ENCODE measurements at regions not wholly inside any gene's neighbourhood (a gene's known extent, or its start where the extent isn't known, plus 50 kb on each side); places are given as distances from the start of the nearest gene placed in this dataset.

DNA sequence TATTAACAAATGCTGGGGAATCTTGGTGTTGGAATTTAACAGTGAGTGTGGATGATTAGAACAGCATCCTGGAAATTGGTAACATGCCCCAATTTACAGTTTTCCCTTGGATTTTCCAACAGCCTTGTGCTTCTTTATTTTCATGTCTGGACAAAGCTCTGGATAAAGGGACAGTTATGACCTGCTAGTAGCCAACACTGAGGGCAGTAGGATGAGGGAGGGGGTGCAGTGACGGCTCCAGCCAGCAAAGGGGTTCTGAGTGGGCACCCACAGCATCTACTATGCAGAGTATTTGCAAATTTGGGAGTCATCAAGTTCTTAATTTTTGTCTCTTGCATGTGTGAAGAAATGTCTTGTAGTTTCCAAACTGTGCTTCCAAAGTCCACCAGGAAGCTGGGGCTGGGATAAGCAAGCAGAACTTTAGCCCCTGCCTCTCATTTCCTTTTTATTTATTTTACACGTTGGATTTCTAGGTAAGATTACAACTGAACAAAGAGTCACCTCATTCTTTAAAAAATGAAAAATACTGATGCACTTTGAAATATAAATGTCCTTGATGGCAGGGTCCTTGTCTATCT, 63.0 kb upstream of the SELENOP start (continued):
- TF ChIP-seq, protein P1, sequence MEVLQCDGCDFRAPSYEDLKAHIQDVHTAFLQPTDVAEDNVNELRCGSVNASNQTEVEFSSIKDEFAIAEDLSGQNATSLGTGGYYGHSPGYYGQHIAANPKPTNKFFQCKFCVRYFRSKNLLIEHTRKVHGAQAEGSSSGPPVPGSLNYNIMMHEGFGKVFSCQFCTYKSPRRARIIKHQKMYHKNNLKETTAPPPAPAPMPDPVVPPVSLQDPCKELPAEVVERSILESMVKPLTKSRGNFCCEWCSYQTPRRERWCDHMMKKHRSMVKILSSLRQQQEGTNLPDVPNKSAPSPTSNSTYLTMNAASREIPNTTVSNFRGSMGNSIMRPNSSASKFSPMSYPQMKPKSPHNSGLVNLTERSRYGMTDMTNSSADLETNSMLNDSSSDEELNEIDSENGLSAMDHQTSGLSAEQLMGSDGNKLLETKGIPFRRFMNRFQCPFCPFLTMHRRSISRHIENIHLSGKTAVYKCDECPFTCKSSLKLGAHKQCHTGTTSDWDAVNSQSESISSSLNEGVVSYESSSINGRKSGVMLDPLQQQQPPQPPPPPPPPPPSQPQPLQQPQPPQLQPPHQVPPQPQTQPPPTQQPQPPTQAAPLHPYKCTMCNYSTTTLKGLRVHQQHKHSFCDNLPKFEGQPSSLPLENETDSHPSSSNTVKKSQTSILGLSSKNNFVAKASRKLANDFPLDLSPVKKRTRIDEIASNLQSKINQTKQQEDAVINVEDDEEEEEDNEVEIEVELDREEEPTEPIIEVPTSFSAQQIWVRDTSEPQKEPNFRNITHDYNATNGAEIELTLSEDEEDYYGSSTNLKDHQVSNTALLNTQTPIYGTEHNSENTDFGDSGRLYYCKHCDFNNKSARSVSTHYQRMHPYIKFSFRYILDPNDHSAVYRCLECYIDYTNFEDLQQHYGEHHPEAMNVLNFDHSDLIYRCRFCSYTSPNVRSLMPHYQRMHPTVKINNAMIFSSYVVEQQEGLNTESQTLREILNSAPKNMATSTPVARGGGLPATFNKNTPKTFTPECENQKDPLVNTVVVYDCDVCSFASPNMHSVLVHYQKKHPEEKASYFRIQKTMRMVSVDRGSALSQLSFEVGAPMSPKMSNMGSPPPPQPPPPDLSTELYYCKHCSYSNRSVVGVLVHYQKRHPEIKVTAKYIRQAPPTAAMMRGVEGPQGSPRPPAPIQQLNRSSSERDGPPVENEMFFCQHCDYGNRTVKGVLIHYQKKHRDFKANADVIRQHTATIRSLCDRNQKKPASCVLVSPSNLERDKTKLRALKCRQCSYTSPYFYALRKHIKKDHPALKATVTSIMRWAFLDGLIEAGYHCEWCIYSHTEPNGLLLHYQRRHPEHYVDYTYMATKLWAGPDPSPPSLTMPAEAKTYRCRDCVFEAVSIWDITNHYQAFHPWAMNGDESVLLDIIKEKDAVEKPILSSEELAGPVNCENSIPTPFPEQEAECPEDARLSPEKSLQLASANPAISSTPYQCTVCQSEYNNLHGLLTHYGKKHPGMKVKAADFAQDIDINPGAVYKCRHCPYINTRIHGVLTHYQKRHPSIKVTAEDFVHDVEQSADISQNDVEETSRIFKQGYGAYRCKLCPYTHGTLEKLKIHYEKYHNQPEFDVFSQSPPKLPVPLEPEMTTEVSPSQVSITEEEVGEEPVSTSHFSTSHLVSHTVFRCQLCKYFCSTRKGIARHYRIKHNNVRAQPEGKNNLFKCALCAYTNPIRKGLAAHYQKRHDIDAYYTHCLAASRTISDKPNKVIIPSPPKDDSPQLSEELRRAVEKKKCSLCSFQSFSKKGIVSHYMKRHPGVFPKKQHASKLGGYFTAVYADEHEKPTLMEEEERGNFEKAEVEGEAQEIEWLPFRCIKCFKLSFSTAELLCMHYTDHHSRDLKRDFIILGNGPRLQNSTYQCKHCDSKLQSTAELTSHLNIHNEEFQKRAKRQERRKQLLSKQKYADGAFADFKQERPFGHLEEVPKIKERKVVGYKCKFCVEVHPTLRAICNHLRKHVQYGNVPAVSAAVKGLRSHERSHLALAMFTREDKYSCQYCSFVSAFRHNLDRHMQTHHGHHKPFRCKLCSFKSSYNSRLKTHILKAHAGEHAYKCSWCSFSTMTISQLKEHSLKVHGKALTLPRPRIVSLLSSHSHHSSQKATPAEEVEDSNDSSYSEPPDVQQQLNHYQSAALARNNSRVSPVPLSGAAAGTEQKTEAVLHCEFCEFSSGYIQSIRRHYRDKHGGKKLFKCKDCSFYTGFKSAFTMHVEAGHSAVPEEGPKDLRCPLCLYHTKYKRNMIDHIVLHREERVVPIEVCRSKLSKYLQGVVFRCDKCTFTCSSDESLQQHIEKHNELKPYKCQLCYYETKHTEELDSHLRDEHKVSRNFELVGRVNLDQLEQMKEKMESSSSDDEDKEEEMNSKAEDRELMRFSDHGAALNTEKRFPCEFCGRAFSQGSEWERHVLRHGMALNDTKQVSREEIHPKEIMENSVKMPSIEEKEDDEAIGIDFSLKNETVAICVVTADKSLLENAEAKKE (CRISPR knock-in tag; IDR thresholded peaks at IDR 0.05) = no peak

DNA sequence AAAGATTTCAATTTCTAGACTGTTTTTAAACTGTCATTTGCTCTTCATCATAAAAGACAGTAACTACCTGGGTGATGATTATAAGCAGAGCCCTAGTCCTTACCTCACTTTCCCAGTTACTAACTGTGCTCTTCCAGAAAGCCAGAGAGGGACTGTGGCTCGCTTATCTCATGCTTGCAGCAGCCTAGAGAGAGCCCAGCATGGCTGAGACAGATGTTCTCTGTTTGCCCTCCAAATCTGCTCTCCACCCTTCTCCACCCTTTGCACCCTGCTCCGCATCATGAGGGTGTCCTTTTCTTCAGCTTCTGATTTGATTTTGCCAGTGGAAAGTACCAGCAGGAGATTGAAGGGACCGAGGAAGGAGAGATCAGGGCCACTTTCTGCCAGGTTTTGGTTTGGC, 61.2 kb upstream of the SELENOP start:
- no peak overlapping the region for H2AFZ ChIP-seq
- no peaks in the 10 kb centered on the region for H4K20me1 ChIP-seq (replicated peaks; ENCODE audit: insufficient read depth)
- peaks cover 5% of the 10 kb centered on the region for H3K27me3 Mint-ChIP-seq (ENCODE audit: insufficient read depth, low read depth, poor library complexity)
- H3K27ac Mint-ChIP-seq = no peak overlapping the region
- peaks cover 7% of the 10 kb centered on the region; the same call in 1 of the 2 replicates for H3K9me2 ChIP-seq (ENCODE audit: insufficient read depth)
- no peaks in the 10 kb centered on the region; the same call in 1 of the 3 replicates for H3K36me3 Mint-ChIP-seq (ENCODE audit: low read depth)
- no peaks in the 10 kb centered on the region for H3K36me3 ChIP-seq (ENCODE audit: insufficient read depth)
- H3K4me2 ChIP-seq = no peak overlapping the region
- no peaks in the 10 kb centered on the region for H3K79me2 ChIP-seq (replicated peaks; ENCODE audit: insufficient read depth)
- H3K4me1 ChIP-seq (ENCODE audit: insufficient read depth) = no peaks in the 10 kb centered on the region
- H3F3A ChIP-seq (replicated peaks; ENCODE audit: low read depth) = no peaks in the 10 kb centered on the region
- H3K27ac ChIP-seq (ENCODE audit: low read depth) = no peak overlapping the region
- no peaks in the 10 kb centered on the region for H3K27me3 ChIP-seq (ENCODE audit: insufficient read depth)
- DNase-seq (ENCODE audit: low spot score) (no peak), ATAC-seq (no peak)
- H3K4me1 Mint-ChIP-seq = 0 out of 3 replicates have a peak, but pooled peaks cover 4% of the 10 kb centered on the region
- H3K9me3 Mint-ChIP-seq = peaks cover 16% of the 10 kb centered on the region; the same call in 2 of the 3 replicates
- H3K4me3 ChIP-seq = no peak overlapping the region
- H3K4me3 Mint-ChIP-seq = no peak overlapping the region
- TF ChIP-seq JUNB (IDR thresholded peaks at IDR 0.05; ENCODE audit: unreplicated experiment) (no peak), STAT1 (IDR thresholded peaks at IDR 0.05; ENCODE audit: unreplicated experiment) (no peak), NANOG (IDR thresholded peaks at IDR 0.05; ENCODE audit: borderline replicate concordance) (no peak), ZNF331 (CRISPR knock-in tag; IDR thresholded peaks at IDR 0.05; ENCODE audit: low read depth) (no peak), EZH2 (IDR thresholded peaks at IDR 0.05; ENCODE audit: low read depth, unreplicated experiment) (no peak), CREB1 (CRISPR knock-in tag; IDR thresholded peaks at IDR 0.05; ENCODE audit: low read depth) (no peak)
- TF ChIP-seq, protein P2, sequence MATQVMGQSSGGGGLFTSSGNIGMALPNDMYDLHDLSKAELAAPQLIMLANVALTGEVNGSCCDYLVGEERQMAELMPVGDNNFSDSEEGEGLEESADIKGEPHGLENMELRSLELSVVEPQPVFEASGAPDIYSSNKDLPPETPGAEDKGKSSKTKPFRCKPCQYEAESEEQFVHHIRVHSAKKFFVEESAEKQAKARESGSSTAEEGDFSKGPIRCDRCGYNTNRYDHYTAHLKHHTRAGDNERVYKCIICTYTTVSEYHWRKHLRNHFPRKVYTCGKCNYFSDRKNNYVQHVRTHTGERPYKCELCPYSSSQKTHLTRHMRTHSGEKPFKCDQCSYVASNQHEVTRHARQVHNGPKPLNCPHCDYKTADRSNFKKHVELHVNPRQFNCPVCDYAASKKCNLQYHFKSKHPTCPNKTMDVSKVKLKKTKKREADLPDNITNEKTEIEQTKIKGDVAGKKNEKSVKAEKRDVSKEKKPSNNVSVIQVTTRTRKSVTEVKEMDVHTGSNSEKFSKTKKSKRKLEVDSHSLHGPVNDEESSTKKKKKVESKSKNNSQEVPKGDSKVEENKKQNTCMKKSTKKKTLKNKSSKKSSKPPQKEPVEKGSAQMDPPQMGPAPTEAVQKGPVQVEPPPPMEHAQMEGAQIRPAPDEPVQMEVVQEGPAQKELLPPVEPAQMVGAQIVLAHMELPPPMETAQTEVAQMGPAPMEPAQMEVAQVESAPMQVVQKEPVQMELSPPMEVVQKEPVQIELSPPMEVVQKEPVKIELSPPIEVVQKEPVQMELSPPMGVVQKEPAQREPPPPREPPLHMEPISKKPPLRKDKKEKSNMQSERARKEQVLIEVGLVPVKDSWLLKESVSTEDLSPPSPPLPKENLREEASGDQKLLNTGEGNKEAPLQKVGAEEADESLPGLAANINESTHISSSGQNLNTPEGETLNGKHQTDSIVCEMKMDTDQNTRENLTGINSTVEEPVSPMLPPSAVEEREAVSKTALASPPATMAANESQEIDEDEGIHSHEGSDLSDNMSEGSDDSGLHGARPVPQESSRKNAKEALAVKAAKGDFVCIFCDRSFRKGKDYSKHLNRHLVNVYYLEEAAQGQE (IDR thresholded peaks at IDR 0.05; ENCODE audit: unreplicated experiment) = no peak
- TF ChIP-seq, protein P3, sequence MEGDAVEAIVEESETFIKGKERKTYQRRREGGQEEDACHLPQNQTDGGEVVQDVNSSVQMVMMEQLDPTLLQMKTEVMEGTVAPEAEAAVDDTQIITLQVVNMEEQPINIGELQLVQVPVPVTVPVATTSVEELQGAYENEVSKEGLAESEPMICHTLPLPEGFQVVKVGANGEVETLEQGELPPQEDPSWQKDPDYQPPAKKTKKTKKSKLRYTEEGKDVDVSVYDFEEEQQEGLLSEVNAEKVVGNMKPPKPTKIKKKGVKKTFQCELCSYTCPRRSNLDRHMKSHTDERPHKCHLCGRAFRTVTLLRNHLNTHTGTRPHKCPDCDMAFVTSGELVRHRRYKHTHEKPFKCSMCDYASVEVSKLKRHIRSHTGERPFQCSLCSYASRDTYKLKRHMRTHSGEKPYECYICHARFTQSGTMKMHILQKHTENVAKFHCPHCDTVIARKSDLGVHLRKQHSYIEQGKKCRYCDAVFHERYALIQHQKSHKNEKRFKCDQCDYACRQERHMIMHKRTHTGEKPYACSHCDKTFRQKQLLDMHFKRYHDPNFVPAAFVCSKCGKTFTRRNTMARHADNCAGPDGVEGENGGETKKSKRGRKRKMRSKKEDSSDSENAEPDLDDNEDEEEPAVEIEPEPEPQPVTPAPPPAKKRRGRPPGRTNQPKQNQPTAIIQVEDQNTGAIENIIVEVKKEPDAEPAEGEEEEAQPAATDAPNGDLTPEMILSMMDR (conservative IDR thresholded peaks at IDR 0.05; ENCODE audit: low read depth in 2 of 2) = no peak

Measured in GM23338 (cell line).